ENCODE measurements at regions not wholly inside any gene's neighbourhood (a gene's known extent, or its start where the extent isn't known, plus 50 kb on each side); places are given as distances from the start of the nearest gene placed in this dataset.

- FAIRE-seq, result no peak
- H3K4me1 ChIP-seq (ENCODE audit: control insufficient read depth in 3 of 3, insufficient read depth in 2 of 3, low read depth in 1 of 3, low read length in 2 of 3), result no peaks in the 10 kb centered on the region
- no peaks in the 10 kb centered on the region for H3K9me3 ChIP-seq (ENCODE audit: control insufficient read depth in 2 of 2, insufficient read depth in 1 of 2, low read depth in 1 of 2, low read length in 1 of 2)
- peaks cover 0 to 2% (median 0%) of the 10 kb centered on the region in 3 donors for H3K27me3 ChIP-seq (ENCODE audit: control insufficient read depth in 3 of 3, insufficient read depth in 3 of 3, low read length in 3 of 3)
- no peak for DNase-seq
- 63 to 76% (median 65%) methylated on average over 3 of the region's 3 CpGs for WGBS, 3 donors
- H3K36me3 ChIP-seq (ENCODE audit: control insufficient read depth in 3 of 3, insufficient read depth in 2 of 3, low read depth in 1 of 3, low read length in 3 of 3), result no peaks in the 10 kb centered on the region
- H3K4me3 ChIP-seq (ENCODE audit: low read depth in 1 of 3, low read length in 3 of 3), result no peak overlapping the region
- no peak overlapping the region for H3K27ac ChIP-seq (ENCODE audit: low read depth in 1 of 3, low read length in 2 of 3)
Measured at GRCh38 chr7:116310141-116310540, 99.8 kb downstream of the TES start.

GRCh38 chr7:116311259-116311658 lies 100.9 kb downstream of the TES start:
- H3K4me1 ChIP-seq (ENCODE audit: control insufficient read depth in 3 of 3, insufficient read depth in 2 of 3, low read depth in 1 of 3, low read length in 2 of 3), result no peaks in the 10 kb centered on the region
- H3K4me3 ChIP-seq (ENCODE audit: low read depth in 1 of 3, low read length in 3 of 3), result no peak overlapping the region
- DNase-seq, result no peak
- no peaks in the 10 kb centered on the region for H3K9me3 ChIP-seq (ENCODE audit: control insufficient read depth in 2 of 2, insufficient read depth in 1 of 2, low read depth in 1 of 2, low read length in 1 of 2)
- 84 to 92% (median 90%) methylated on average over 3 of the region's 3 CpGs for WGBS, 3 donors
- no peaks in the 10 kb centered on the region for H3K36me3 ChIP-seq (ENCODE audit: control insufficient read depth in 3 of 3, insufficient read depth in 2 of 3, low read depth in 1 of 3, low read length in 3 of 3)
- no peak for FAIRE-seq
- H3K27ac ChIP-seq (ENCODE audit: low read depth in 1 of 3, low read length in 2 of 3), result no peak overlapping the region
- H3K27me3 ChIP-seq (ENCODE audit: control insufficient read depth in 3 of 3, insufficient read depth in 3 of 3, low read length in 3 of 3), result peaks cover 0 to 2% (median 0%) of the 10 kb centered on the region in 3 donors

- FAIRE-seq (no peak), DNase-seq (no peak)
- no peaks in the 10 kb centered on the region for H3K36me3 ChIP-seq (ENCODE audit: control insufficient read depth in 3 of 3, insufficient read depth in 2 of 3, low read depth in 1 of 3, low read length in 3 of 3)
- no peaks in the 10 kb centered on the region for H3K4me1 ChIP-seq (ENCODE audit: control insufficient read depth in 3 of 3, insufficient read depth in 2 of 3, low read depth in 1 of 3, low read length in 2 of 3)
- peaks cover 0 to 2% (median 0%) of the 10 kb centered on the region in 3 donors for H3K27me3 ChIP-seq (ENCODE audit: control insufficient read depth in 3 of 3, insufficient read depth in 3 of 3, low read length in 3 of 3)
- H3K9me3 ChIP-seq (ENCODE audit: control insufficient read depth in 2 of 2, insufficient read depth in 1 of 2, low read depth in 1 of 2, low read length in 1 of 2), result no peaks in the 10 kb centered on the region
- 91 to 95% (median 92%) methylated on average over 3 of the region's 3 CpGs for WGBS, 3 donors
- H3K4me3 ChIP-seq (ENCODE audit: low read depth in 1 of 3, low read length in 3 of 3), result no peak overlapping the region
- no peak overlapping the region for H3K27ac ChIP-seq (ENCODE audit: low read depth in 1 of 3, low read length in 2 of 3)
Measured at GRCh38 chr7:116311816-116312471, 101.6 kb downstream of the TES start.

GRCh38 chr7:116315293-116315692 lies 105.0 kb downstream of the TES start:
- H3K9me3 ChIP-seq (ENCODE audit: control insufficient read depth in 2 of 2, insufficient read depth in 1 of 2, low read depth in 1 of 2, low read length in 1 of 2), result peaks cover 0 to 3% of the 10 kb centered on the region in 2 donors
- no peak overlapping the region for H3K4me3 ChIP-seq (ENCODE audit: low read depth in 1 of 3, low read length in 3 of 3)
- no peak for FAIRE-seq
- WGBS, 3 donors, result 83 to 95% (median 85%) methylated on average over 6 of the region's 6 CpGs
- DNase-seq, result no peak
- H3K36me3 ChIP-seq (ENCODE audit: control insufficient read depth in 3 of 3, insufficient read depth in 2 of 3, low read depth in 1 of 3, low read length in 3 of 3), result no peaks in the 10 kb centered on the region
- no peaks in the 10 kb centered on the region for H3K4me1 ChIP-seq (ENCODE audit: control insufficient read depth in 3 of 3, insufficient read depth in 2 of 3, low read depth in 1 of 3, low read length in 2 of 3)
- peaks cover 0 to under 1% (median 0%) of the 10 kb centered on the region in 3 donors for H3K27me3 ChIP-seq (ENCODE audit: control insufficient read depth in 3 of 3, insufficient read depth in 3 of 3, low read length in 3 of 3)
- no peak overlapping the region for H3K27ac ChIP-seq (ENCODE audit: low read depth in 1 of 3, low read length in 2 of 3)

- FAIRE-seq (no peak), DNase-seq (no peak)
- no peaks in the 10 kb centered on the region for H3K36me3 ChIP-seq (ENCODE audit: control insufficient read depth in 3 of 3, insufficient read depth in 2 of 3, low read depth in 1 of 3, low read length in 3 of 3)
- no peak overlapping the region for H3K27ac ChIP-seq (ENCODE audit: low read depth in 1 of 3, low read length in 2 of 3)
- H3K9me3 ChIP-seq (ENCODE audit: control insufficient read depth in 2 of 2, insufficient read depth in 1 of 2, low read depth in 1 of 2, low read length in 1 of 2), result peaks cover 0 to 3% of the 10 kb centered on the region in 2 donors
- peak overlapping the region in 1 of 3 donors; percentile 15 for H3K4me3 ChIP-seq (ENCODE audit: low read depth in 1 of 3, low read length in 3 of 3)
- no peaks in the 10 kb centered on the region for H3K4me1 ChIP-seq (ENCODE audit: control insufficient read depth in 3 of 3, insufficient read depth in 2 of 3, low read depth in 1 of 3, low read length in 2 of 3)
- 74 to 83% (median 81%) methylated on average over 3 of the region's 3 CpGs for WGBS, 3 donors
- no peaks in the 10 kb centered on the region for H3K27me3 ChIP-seq (ENCODE audit: control insufficient read depth in 3 of 3, insufficient read depth in 3 of 3, low read length in 3 of 3)
Measured at GRCh38 chr7:116315803-116316202, 105.5 kb downstream of the TES start.

- FAIRE-seq, result no peak
- Histone ChIP-seq H3K4me3 (ENCODE audit: low read depth in 1 of 3, low read length in 3 of 3) (no peak overlapping the region), H3K27ac (ENCODE audit: low read depth in 1 of 3, low read length in 2 of 3) (peak overlapping the region in 1 of 3 donors; percentile 45), H3K9me3 (ENCODE audit: control insufficient read depth in 2 of 2, insufficient read depth in 1 of 2, low read depth in 1 of 2, low read length in 1 of 2) (peaks cover 0 to 3% of the 10 kb centered on the region in 2 donors), H3K36me3 (ENCODE audit: control insufficient read depth in 3 of 3, insufficient read depth in 2 of 3, low read depth in 1 of 3, low read length in 3 of 3) (no peaks in the 10 kb centered on the region), H3K4me1 (ENCODE audit: control insufficient read depth in 3 of 3, insufficient read depth in 2 of 3, low read depth in 1 of 3, low read length in 2 of 3) (no peaks in the 10 kb centered on the region), H3K27me3 (ENCODE audit: control insufficient read depth in 3 of 3, insufficient read depth in 3 of 3, low read length in 3 of 3) (no peaks in the 10 kb centered on the region)
- peak in 1 of 2 donors; percentile 10 for DNase-seq
- WGBS, 3 donors, result 51 to 55% (median 54%) methylated on average over 7 of the region's 7 CpGs
Measured at GRCh38 chr7:116316838-116317628, 106.7 kb downstream of the TES start.

- H3K27me3 ChIP-seq (ENCODE audit: control insufficient read depth in 3 of 3, insufficient read depth in 3 of 3, low read length in 3 of 3), result no peaks in the 10 kb centered on the region
- no peaks in the 10 kb centered on the region for H3K36me3 ChIP-seq (ENCODE audit: control insufficient read depth in 3 of 3, insufficient read depth in 2 of 3, low read depth in 1 of 3, low read length in 3 of 3)
- FAIRE-seq (no peak), DNase-seq (no peak)
- H3K4me1 ChIP-seq (ENCODE audit: control insufficient read depth in 3 of 3, insufficient read depth in 2 of 3, low read depth in 1 of 3, low read length in 2 of 3), result no peaks in the 10 kb centered on the region
- 89 to 92% (median 90%) methylated on average over 4 of the region's 4 CpGs for WGBS, 3 donors
- no peak overlapping the region for H3K27ac ChIP-seq (ENCODE audit: low read depth in 1 of 3, low read length in 2 of 3)
- H3K9me3 ChIP-seq (ENCODE audit: control insufficient read depth in 2 of 2, insufficient read depth in 1 of 2, low read depth in 1 of 2, low read length in 1 of 2), result peaks cover 0 to 3% of the 10 kb centered on the region in 2 donors
- no peak overlapping the region for H3K4me3 ChIP-seq (ENCODE audit: low read depth in 1 of 3, low read length in 3 of 3)
Measured at GRCh38 chr7:116317907-116318306, 107.6 kb downstream of the TES start.

- WGBS, 3 donors, result 85 to 98% (median 97%) methylated on average over 2 of the region's 2 CpGs
- Histone ChIP-seq H3K27me3 (ENCODE audit: control insufficient read depth in 3 of 3, insufficient read depth in 3 of 3, low read length in 3 of 3) (no peaks in the 10 kb centered on the region), H3K4me1 (ENCODE audit: control insufficient read depth in 3 of 3, insufficient read depth in 2 of 3, low read depth in 1 of 3, low read length in 2 of 3) (no peaks in the 10 kb centered on the region), H3K9me3 (ENCODE audit: control insufficient read depth in 2 of 2, insufficient read depth in 1 of 2, low read depth in 1 of 2, low read length in 1 of 2) (peaks cover 0 to 3% of the 10 kb centered on the region in 2 donors), H3K4me3 (ENCODE audit: low read depth in 1 of 3, low read length in 3 of 3) (no peak overlapping the region), H3K36me3 (ENCODE audit: control insufficient read depth in 3 of 3, insufficient read depth in 2 of 3, low read depth in 1 of 3, low read length in 3 of 3) (no peaks in the 10 kb centered on the region), H3K27ac (ENCODE audit: low read depth in 1 of 3, low read length in 2 of 3) (no peak overlapping the region)
- DNase-seq (no peak), FAIRE-seq (no peak)
Measured at GRCh38 chr7:116322541-116322940, 112.2 kb downstream of the TES start.

Measured in small intestine (tissue), 7 donors.